Activated CD8-positive, alpha-beta memory T cell treated with anti-CD3 and anti-CD28 coated beads, Interleukin-2, amount 10 ng/mL, durations not matched to agents 7 days and 5 days (primary cell): ENCODE measurements at regions not wholly inside any gene's neighbourhood (a gene's known extent, or its start where the extent isn't known, plus 50 kb on each side); places are given as distances from the start of the nearest gene placed in this dataset.
"Not testable (repeated sequence)": the region's sequence is repeated elsewhere in the genome, so short reads cannot be mapped to it uniquely, and the experiment has no call there.

Experiments used
- ATAC-seq: fragments of 150-1000 bp; cut with Tn5 transposase; one replicate; pipeline ENCODE4 v1.10.0; 2021; ENCODE audit warnings: moderate library complexity
- CTCF ChIA-PET: fragments of 350-600 bp; sonication (Branson Sonifier 250); formaldehyde crosslinking; loops from one replicate; lab custom pipeline; 2021; ENCODE audit warnings: antibody characterized with exemption; lab: Charles Lee
- DNase-seq: peaks from one replicate; pipeline ENCODE4 v3.0.0-alpha.2; 2020
- H3K27ac Mint-ChIP-seq: one replicate; pipeline ENCODE4 v1.8.0; 2021; ENCODE audit warnings: mild to moderate bottlenecking, mixed read lengths
- H3K27me3 Mint-ChIP-seq: one replicate; pipeline ENCODE4 v1.8.0; 2021; ENCODE audit warnings: mixed read lengths
- H3K36me3 Mint-ChIP-seq: one replicate; pipeline ENCODE4 v1.8.0; 2021; ENCODE audit warnings: mild to moderate bottlenecking, mixed read lengths
- H3K4me1 Mint-ChIP-seq: one replicate; pipeline ENCODE4 v1.8.0; 2021; ENCODE audit warnings: mixed read lengths
- H3K4me3 Mint-ChIP-seq: one replicate; pipeline ENCODE4 v1.8.0; 2021; ENCODE audit warnings: mild to moderate bottlenecking, moderate library complexity, mixed read lengths
- H3K9me3 Mint-ChIP-seq: one replicate; pipeline ENCODE4 v1.8.0; 2022; ENCODE audit warnings: low read depth, mixed read lengths

- peaks cover 25% of the 10 kb centered on the region for H3K4me1 Mint-ChIP-seq
- DNase-seq, H3K27ac Mint-ChIP-seq, H3K27me3 Mint-ChIP-seq, ATAC-seq, H3K4me3 Mint-ChIP-seq: not testable (repeated sequence)
- peaks cover 67% of the 10 kb centered on the region for H3K36me3 Mint-ChIP-seq
- peaks cover 10% of the 10 kb centered on the region for H3K9me3 Mint-ChIP-seq
- CTCF ChIA-PET: interaction anchor here (1.1 kb wide), 1 partner anchor 8 kb away, joined by 4 read pairs; no protein-coding TSS in a partner anchor
These were observed 81.8 kb upstream of the ZNF746 start for GRCh38 chr7:149579365-149579764.

DNA sequence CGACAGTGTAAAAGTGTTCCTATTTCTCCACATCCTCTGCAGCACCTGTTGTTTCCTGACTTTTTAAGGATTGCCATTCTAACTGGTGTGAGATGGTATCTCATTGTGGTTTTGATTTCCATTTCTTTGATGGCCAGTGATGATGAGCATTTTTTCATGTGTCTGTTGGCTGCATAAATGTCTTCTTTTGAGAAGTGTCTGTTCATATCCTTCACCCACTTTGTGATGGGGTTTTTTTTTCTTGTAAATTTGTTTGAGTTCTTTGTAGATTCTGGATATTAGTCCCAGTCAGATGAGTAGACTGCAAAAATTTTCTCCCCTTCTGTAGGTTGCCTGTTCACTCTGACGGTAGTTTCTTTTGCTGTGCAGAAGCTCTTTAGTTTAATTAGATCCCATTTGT is 76.8 kb upstream of the ZNF746 start:
- peaks cover 57% of the 10 kb centered on the region for H3K36me3 Mint-ChIP-seq

GRCh38 chr7:149573519-149573918 is 75.9 kb upstream of the ZNF746 start:
- Mint-ChIP-seq H3K4me3 (no peak overlapping the region), H3K36me3 (peaks cover 56% of the 10 kb centered on the region)
- ATAC-seq: no peak

More for the DNA sequence above, 76.8 kb upstream of the ZNF746 start:
- DNase-seq, CTCF ChIA-PET, ATAC-seq, H3K4me1 Mint-ChIP-seq, H3K4me3 Mint-ChIP-seq, H3K27ac Mint-ChIP-seq, H3K27me3 Mint-ChIP-seq: not testable (repeated sequence)
- peaks cover 33% of the 10 kb centered on the region for H3K9me3 Mint-ChIP-seq

DNA sequence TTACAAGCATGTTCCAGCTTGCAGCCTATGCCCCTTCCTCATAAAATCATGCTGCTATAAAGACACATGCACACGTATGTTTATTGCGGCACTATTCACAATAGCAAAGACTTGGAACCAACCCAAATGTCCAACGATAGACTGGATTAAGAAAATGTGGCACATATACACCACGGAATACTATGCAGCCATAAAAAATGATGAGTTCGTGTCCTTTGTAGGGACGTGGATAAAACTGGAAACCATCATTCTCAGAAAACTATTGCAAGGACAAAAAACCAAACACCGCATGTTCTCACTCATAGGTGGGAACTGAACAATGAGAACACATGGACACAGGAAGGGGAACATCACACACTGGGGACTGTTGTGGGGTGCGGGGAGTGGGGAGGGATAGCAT is 75.3 kb upstream of the ZNF746 start:
- CTCF ChIA-PET, ATAC-seq, H3K27ac Mint-ChIP-seq, H3K27me3 Mint-ChIP-seq, DNase-seq, H3K4me1 Mint-ChIP-seq, H3K4me3 Mint-ChIP-seq: not testable (repeated sequence)
- peaks cover 32% of the 10 kb centered on the region for H3K9me3 Mint-ChIP-seq
- peaks cover 56% of the 10 kb centered on the region for H3K36me3 Mint-ChIP-seq

More at GRCh38 chr7:149573519-149573918, 75.9 kb upstream of the ZNF746 start:
- Mint-ChIP-seq H3K27me3 (no peaks in the 10 kb centered on the region), H3K27ac (no peak overlapping the region), H3K4me1 (no peaks in the 10 kb centered on the region), H3K9me3 (peaks cover 36% of the 10 kb centered on the region)
- DNase-seq: no peak
- CTCF ChIA-PET: no interaction called here

DNA sequence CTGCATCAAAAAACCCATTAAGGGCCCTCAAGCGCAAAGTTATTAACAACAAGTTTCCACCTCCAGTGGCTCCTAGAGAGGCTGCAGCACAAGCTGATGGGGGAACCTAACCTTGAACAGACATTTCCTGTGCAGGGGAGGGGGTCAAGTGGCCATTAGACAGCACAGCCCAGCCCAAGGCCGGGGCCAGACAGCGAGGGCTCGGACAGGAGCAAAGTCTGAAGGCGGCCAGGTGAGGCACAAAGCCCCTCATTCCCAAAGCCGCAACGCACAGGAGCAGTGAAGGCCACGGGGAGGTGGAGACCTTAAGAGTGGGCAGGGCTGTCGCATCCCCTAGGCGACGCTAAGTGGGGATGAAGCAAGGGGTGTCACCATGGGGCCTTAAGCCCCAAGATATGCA is 73.2 kb upstream of the ZNF746 start:
- peaks cover 32% of the 10 kb centered on the region for H3K9me3 Mint-ChIP-seq
- no peak for ATAC-seq
- H3K4me1 Mint-ChIP-seq: peaks cover 3% of the 10 kb centered on the region
- no peak overlapping the region for H3K4me3 Mint-ChIP-seq
- H3K27me3 Mint-ChIP-seq: no peaks in the 10 kb centered on the region
- no peak for DNase-seq
- no peak overlapping the region for H3K27ac Mint-ChIP-seq
- CTCF ChIA-PET: no interaction called here
- peaks cover 71% of the 10 kb centered on the region for H3K36me3 Mint-ChIP-seq

- peaks cover 8% of the 10 kb centered on the region for H3K4me1 Mint-ChIP-seq
- ATAC-seq (no peak), DNase-seq (no peak)
- no peak overlapping the region for H3K27ac Mint-ChIP-seq
- no peaks in the 10 kb centered on the region for H3K27me3 Mint-ChIP-seq
- peaks cover 74% of the 10 kb centered on the region for H3K36me3 Mint-ChIP-seq
- CTCF ChIA-PET: interaction anchor here (1.4 kb wide), 1 partner anchor 55 kb away, joined by 3 read pairs; no protein-coding TSS in a partner anchor
- H3K9me3 Mint-ChIP-seq: peaks cover 31% of the 10 kb centered on the region
- no peak overlapping the region for H3K4me3 Mint-ChIP-seq
These were observed 72.3 kb upstream of the ZNF746 start for GRCh38 chr7:149569726-149570422.

- peaks cover 76% of the 10 kb centered on the region for H3K36me3 Mint-ChIP-seq
- H3K27ac Mint-ChIP-seq: no peak overlapping the region
- no peaks in the 10 kb centered on the region for H3K27me3 Mint-ChIP-seq
- peaks cover 8% of the 10 kb centered on the region for H3K4me1 Mint-ChIP-seq
- no peak overlapping the region for H3K4me3 Mint-ChIP-seq
- ATAC-seq (no peak), DNase-seq (no peak)
- H3K9me3 Mint-ChIP-seq: peaks cover 31% of the 10 kb centered on the region
- CTCF ChIA-PET: interaction anchor here (1.4 kb wide), 2 partner anchors 56 to 307 kb away, joined by 3 read pairs; partner anchors contain the start of gene ZNF783
These were observed 71.6 kb upstream of the ZNF746 start for GRCh38 chr7:149569025-149569725.

DNA sequence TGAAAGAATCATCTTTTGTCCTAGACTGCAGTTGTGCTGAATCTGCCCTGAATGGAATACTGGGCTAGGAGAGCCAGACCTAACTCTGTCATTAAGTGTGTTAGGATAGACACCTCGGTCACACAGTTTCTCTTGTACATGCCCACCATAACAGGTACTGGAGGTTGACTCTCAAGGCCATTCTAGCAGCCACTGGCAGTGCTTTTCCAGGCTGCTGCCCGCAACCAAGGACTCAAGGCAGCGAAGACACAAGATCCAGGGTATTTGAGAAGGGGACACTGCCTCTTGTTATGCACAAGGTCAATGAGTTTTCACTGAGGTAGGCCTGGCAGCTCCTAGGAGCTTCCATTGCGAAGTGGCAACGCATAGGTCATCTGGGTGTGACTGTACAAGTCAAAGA is 70.6 kb upstream of the ZNF746 start:
- H3K4me1 Mint-ChIP-seq: peaks cover 8% of the 10 kb centered on the region
- peaks cover 77% of the 10 kb centered on the region for H3K36me3 Mint-ChIP-seq
- DNase-seq (no peak), ATAC-seq (no peak)
- H3K4me3 Mint-ChIP-seq: no peak overlapping the region
- H3K27ac Mint-ChIP-seq: no peak overlapping the region
- H3K27me3 Mint-ChIP-seq: no peaks in the 10 kb centered on the region
- H3K9me3 Mint-ChIP-seq: peaks cover 25% of the 10 kb centered on the region
- CTCF ChIA-PET: interaction anchor here (1.4 kb wide), 1 partner anchor 306 kb away, joined by 3 read pairs; the partner anchor contains the start of gene ZNF783

DNA sequence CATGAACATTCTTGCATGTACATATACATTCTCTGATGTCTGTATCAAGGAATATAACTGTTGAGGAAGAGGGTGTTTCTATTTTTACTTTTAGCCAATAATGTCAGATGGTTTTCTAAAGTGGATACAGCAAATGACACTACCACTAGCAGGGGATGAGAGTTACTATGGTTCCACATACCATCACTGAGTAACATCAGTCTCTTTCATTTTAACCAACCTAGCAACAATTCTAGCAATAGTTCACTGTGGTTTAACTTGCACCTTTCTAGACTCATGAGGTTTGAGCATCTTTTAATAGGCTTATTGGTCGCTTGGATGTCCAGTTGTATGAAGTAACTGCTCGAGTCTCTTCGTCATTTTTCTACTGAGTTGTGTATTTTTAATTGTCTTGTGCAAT is 68.5 kb upstream of the ZNF746 start:
- CTCF ChIA-PET: no interaction called here

GRCh38 chr7:149565096-149565382 is 67.4 kb upstream of the ZNF746 start:
- CTCF ChIA-PET: no interaction called here
- H3K4me1 Mint-ChIP-seq: peaks cover 11% of the 10 kb centered on the region
- H3K36me3 Mint-ChIP-seq: peaks cover 69% of the 10 kb centered on the region
- DNase-seq (no peak), ATAC-seq (no peak)
- H3K27me3 Mint-ChIP-seq: no peaks in the 10 kb centered on the region
- no peak overlapping the region for H3K27ac Mint-ChIP-seq
- no peak overlapping the region for H3K4me3 Mint-ChIP-seq
- peaks cover 12% of the 10 kb centered on the region for H3K9me3 Mint-ChIP-seq

More for the DNA sequence above, 68.5 kb upstream of the ZNF746 start:
- no peak for DNase-seq
- peak; percentile 27 for ATAC-seq
- Mint-ChIP-seq H3K4me3 (no peak overlapping the region), H3K4me1 (peaks cover 8% of the 10 kb centered on the region), H3K27ac (no peak overlapping the region), H3K36me3 (peaks cover 70% of the 10 kb centered on the region), H3K9me3 (peaks cover 17% of the 10 kb centered on the region), H3K27me3 (no peaks in the 10 kb centered on the region)

GRCh38 chr7:149564340-149565095 is 66.9 kb upstream of the ZNF746 start:
- H3K4me3 Mint-ChIP-seq: no peak overlapping the region
- CTCF ChIA-PET: no interaction called here
- peaks cover 15% of the 10 kb centered on the region for H3K4me1 Mint-ChIP-seq
- DNase-seq (no peak), ATAC-seq (no peak)
- no peak overlapping the region for H3K27ac Mint-ChIP-seq
- no peaks in the 10 kb centered on the region for H3K27me3 Mint-ChIP-seq
- peaks cover 67% of the 10 kb centered on the region for H3K36me3 Mint-ChIP-seq
- H3K9me3 Mint-ChIP-seq: peaks cover 8% of the 10 kb centered on the region

DNA sequence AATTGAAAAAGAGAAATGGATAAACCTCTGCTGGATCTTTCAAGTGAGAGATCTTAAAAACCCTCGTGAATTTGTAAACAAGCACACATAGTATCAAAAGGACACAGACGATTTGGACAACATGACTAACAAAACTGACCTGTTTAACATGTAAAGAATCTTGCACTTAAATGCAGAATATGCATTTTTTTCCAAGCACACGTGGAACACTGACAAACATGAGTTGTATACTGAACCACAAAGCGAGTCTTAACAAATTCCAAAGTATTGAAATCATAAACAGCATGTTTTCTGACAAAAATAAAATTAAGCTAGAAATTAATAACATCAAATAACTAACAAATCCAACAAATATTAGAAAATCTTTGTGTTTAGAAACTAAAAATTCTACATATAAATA is 65.0 kb upstream of the ZNF746 start:
- H3K4me1 Mint-ChIP-seq: peaks cover 15% of the 10 kb centered on the region
- no peak overlapping the region for H3K4me3 Mint-ChIP-seq
- CTCF ChIA-PET: no interaction called here
- peaks cover 3% of the 10 kb centered on the region for H3K9me3 Mint-ChIP-seq
- peaks cover 59% of the 10 kb centered on the region for H3K36me3 Mint-ChIP-seq
- H3K27ac Mint-ChIP-seq: no peak overlapping the region
- DNase-seq (no peak), ATAC-seq (no peak)
- no peaks in the 10 kb centered on the region for H3K27me3 Mint-ChIP-seq

DNA sequence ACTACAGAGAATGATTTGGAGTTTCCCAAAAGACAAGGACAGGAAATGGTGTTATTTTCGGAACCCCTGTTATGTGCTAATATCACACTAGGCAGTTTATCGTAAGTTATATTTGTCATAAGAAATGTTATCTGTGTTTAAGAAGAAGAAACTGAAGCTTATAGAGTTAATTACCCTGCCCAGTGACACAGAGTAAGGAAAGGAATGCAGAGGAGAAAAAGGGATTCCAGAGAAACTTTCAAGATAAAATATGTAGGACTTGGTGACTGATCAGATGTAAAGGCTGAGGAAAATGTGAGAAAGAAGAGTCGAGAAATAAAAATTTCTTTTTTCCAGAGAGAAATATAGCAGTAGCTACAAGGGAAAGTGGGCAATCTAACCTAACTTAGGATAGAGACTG is 63.5 kb upstream of the ZNF746 start:
- H3K36me3 Mint-ChIP-seq: peaks cover 54% of the 10 kb centered on the region
- CTCF ChIA-PET: no interaction called here
- no peak overlapping the region for H3K27ac Mint-ChIP-seq
- no peak overlapping the region for H3K4me3 Mint-ChIP-seq
- peaks cover 3% of the 10 kb centered on the region for H3K9me3 Mint-ChIP-seq
- DNase-seq: no peak
- no peaks in the 10 kb centered on the region for H3K27me3 Mint-ChIP-seq
- ATAC-seq: no peak
- peaks cover 14% of the 10 kb centered on the region for H3K4me1 Mint-ChIP-seq
